Common myeloid progenitor, CD34-positive (primary cell): ENCODE measurements at regions not wholly inside any gene's neighbourhood (a gene's known extent, or its start where the extent isn't known, plus 50 kb on each side); places are given as distances from the start of the nearest gene placed in this dataset.

ENCODE experiments used
- CTCF ChIA-PET: fragments of 350-600 bp; sonication (Branson Sonifier 250); formaldehyde crosslinking; loops from one replicate; lab custom pipeline; 2021; ENCODE audit warnings: antibody characterized with exemption; lab: Charles Lee
- POLR2A ChIA-PET: fragments of 350-600 bp; sonication (Branson Sonifier 250); formaldehyde crosslinking; loops from one replicate; lab custom pipeline; 2021; ENCODE audit warnings: antibody characterized with exemption; lab: Charles Lee
- DNase-seq, 3 donors: peaks; one replicate each; pipeline versions ENCODE4 v3.0.0 to v3.0.0-alpha.2; 2013
- H3K27ac ChIP-seq, 2 experiments: 1 replicate in 1 of 2; 2 replicates in 1 of 2; pipeline ENCODE4 v1.7.0; 2013; ENCODE audit warnings: inconsistent platforms in 2 of 2, low read length in 2 of 2, mild to moderate bottlenecking in 2 of 2, low read depth in 1 of 2, moderate library complexity in 1 of 2; ENCODE audit not compliant: severe bottlenecking in 2 of 2, insufficient read depth in 1 of 2, poor library complexity in 1 of 2
- H3K27me3 ChIP-seq, 5 experiments: replicated peaks in 2 of 5; 1 replicate in 3 of 5; 2 replicates in 2 of 5; pipeline versions ENCODE4 v1.6.1 to v1.7.0; 2013; ENCODE audit warnings: low read length in 4 of 5, mild to moderate bottlenecking in 2 of 5, moderate library complexity in 2 of 5, inconsistent platforms in 1 of 5; ENCODE audit not compliant: insufficient read depth in 5 of 5, control insufficient read depth in 4 of 5
- H3K36me3 ChIP-seq, 4 experiments: 1 replicate in 2 of 4; 2 replicates in 2 of 4; pipeline versions ENCODE4 v1.6.1 to v1.7.0; 2013; ENCODE audit warnings: low read length in 3 of 4, control low read depth in 1 of 4, mild to moderate bottlenecking in 1 of 4; ENCODE audit not compliant: control insufficient read depth in 4 of 4, insufficient read depth in 4 of 4
- H3K4me1 ChIP-seq, 4 experiments: 1 replicate in 3 of 4; 2 replicates in 1 of 4; pipeline versions ENCODE4 v1.6.1 to v1.7.1; 2013; ENCODE audit warnings: low read length in 3 of 4, mild to moderate bottlenecking in 3 of 4, control low read depth in 1 of 4, inconsistent platforms in 1 of 4, moderate library complexity in 1 of 4; ENCODE audit not compliant: control insufficient read depth in 4 of 4, insufficient read depth in 4 of 4; ENCODE audit errors: control extremely low read depth in 1 of 4
- H3K4me3 ChIP-seq, 7 experiments: 1 replicate in 4 of 7; 2 replicates in 3 of 7; pipeline versions ENCODE4 v1.5.1 to v1.7.0; 2013; ENCODE audit warnings: mild to moderate bottlenecking in 7 of 7, low read length in 6 of 7, moderate library complexity in 6 of 7, inconsistent platforms in 2 of 7, low read depth in 2 of 7, control low read depth in 1 of 7; ENCODE audit not compliant: insufficient read depth in 4 of 7, control insufficient read depth in 1 of 7; ENCODE audit errors: extremely low read depth in 1 of 7
- H3K9me3 ChIP-seq, 5 experiments: 1 replicate in 4 of 5; 2 replicates in 1 of 5; pipeline versions ENCODE4 v1.6.1 to v1.7.1; 2013; ENCODE audit warnings: low read length in 4 of 5, mild to moderate bottlenecking in 2 of 5, inconsistent platforms in 1 of 5, low read depth in 1 of 5, moderate library complexity in 1 of 5; ENCODE audit not compliant: control insufficient read depth in 4 of 5, insufficient read depth in 2 of 5; ENCODE audit errors: control extremely low read depth in 1 of 5
- WGBS: methylation state at CpG from one replicate; pipeline ENCODE4 v1.1.5; 2013; ENCODE audit not compliant: insufficient coverage; 5-methylcytosine and 5-hydroxymethylcytosine counted together

DNA sequence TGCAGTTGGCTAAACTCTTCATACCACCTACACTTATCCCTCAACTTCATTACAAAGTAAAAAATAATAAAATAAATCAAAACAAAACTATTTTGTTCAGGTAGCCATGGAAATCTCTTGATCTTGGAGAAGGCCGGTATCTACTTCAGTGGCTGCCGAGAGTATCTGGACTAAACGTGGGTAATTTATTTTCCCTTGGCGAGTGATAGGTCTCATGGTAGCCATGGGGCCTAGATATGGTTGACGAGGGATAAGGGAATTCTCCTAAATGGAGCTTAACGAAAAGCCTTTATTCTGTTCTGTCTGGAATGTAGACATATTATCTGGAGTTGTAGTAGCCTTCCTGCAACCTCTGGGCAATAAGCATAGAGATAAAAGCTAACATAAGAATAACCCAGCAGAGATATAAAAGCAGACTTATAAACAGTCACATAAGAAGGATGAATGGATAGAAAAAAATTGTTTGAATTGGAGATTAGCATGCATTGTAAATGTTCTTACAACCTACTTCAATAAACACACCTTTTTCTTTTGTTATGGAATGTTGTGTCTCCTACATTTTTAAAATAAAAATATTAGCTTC, 281.3 kb upstream of the ARRDC4 start:
- CTCF ChIA-PET: no interaction called here

DNA sequence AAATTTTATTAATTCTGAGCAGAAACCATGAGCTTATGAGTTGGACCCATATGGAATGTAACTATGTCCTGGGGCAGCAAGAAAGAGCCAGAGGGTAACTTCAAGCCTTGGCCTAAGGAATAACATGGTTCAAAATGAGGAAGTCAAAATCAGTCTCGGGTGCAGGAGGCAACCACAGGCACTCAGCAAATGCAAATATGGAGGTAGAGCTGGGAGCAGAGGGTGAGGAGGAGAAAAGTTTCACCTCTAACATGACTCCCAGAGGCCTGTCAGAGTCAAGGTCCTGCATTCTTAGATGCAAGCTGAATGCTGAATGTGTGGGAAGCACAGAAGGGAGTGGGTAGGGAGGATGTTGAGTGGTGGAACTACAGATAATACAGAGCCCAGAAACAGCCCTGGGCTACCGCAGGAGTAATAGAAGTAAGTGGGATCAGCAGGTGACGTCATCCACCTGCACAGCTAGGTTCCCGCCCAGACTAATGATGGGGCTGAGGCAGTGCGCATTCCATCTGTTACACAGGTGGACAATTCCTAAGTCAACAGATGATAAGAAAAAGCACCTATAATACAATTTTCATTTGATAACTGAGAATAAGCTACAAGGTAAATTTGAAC, 279.8 kb upstream of the ARRDC4 start:
- POLR2A ChIA-PET: interaction anchor here (0.5 kb wide), 1 partner anchor 98 kb away, joined by 3 read pairs; no protein-coding TSS in a partner anchor
- H3K27me3 ChIP-seq: no peaks in the 10 kb centered on the region
- DNase-seq: peak in 2 of 3 donors; percentile 0 to 8
- no peak overlapping the region for H3K4me3 ChIP-seq
- CTCF ChIA-PET: no interaction called here
- 75% methylated on average over 5 of the region's 5 CpGs for WGBS
- H3K9me3 ChIP-seq: peaks cover 0 to 1% (median 0%) of the 10 kb centered on the region in 5 experiments
- no peaks in the 10 kb centered on the region for H3K36me3 ChIP-seq
- no peak overlapping the region for H3K27ac ChIP-seq
- H3K4me1 ChIP-seq: peaks cover 3 to 36% (median 11%) of the 10 kb centered on the region in 4 experiments

More for the DNA sequence above, 281.3 kb upstream of the ARRDC4 start:
- Histone ChIP-seq H3K36me3 (no peaks in the 10 kb centered on the region), H3K27me3 (no peaks in the 10 kb centered on the region), H3K4me1 (peaks cover 3 to 26% (median 6%) of the 10 kb centered on the region in 4 experiments), H3K4me3 (no peak overlapping the region), H3K9me3 (peaks cover 0 to 2% (median 0%) of the 10 kb centered on the region in 5 experiments), H3K27ac (no peak overlapping the region)
- POLR2A ChIA-PET: no interaction called here
- no peak for DNase-seq
- 95% methylated on average over 3 of the region's 6 CpGs for WGBS

DNA sequence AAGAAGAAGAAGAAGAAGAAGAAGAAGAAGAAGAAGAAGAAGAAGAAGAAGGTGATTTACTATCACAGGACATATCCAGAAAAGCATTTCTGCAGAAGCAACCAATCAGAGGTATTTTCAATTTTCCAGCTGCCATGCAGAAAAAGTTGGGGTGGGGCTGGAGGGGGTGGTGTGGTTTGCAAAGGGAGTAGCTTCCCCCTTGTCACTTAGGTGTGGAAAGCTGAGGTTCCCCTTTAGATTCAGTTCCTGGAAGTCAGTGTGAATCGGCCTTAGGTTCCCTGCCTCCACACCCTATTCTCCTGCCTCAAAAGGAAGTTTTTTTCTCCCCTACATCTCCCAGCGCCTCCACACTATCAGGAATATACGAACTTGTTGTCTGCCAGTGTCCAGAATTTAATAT, 276.7 kb upstream of the ARRDC4 start:
- Histone ChIP-seq H3K4me3 (no peak overlapping the region), H3K36me3 (no peaks in the 10 kb centered on the region), H3K27me3 (no peaks in the 10 kb centered on the region), H3K9me3 (no peaks in the 10 kb centered on the region), H3K27ac (no peak overlapping the region), H3K4me1 (peaks cover 3 to 31% (median 9%) of the 10 kb centered on the region in 4 experiments)
- POLR2A ChIA-PET: no interaction called here
- no CpG with 5 or more reads among the region's 3 CpGs for WGBS
- DNase-seq: peak; percentile 12 to 73 (median 45)
- CTCF ChIA-PET: no interaction called here

DNA sequence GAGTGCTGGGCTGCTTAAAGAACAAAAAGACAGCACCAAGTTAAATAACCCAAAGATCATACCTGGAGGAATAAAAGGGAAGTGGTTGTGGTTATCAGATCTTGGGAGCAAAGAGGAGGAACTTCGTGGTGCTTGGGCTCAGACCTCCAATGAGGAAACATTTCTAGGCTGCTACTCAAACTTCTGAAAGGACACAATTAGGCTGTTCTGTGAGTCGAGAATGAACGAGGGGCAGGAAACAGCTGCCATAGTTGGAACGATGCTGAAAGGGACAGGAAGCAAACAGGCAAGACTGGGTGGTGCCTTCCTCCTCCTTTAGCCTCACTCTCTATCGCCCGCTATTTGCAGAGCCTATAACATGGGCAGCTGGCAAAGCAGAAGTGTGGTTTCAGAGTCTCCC, 276.3 kb upstream of the ARRDC4 start:
- ChIA-PET CTCF (no interaction called here), POLR2A (no interaction called here)
- H3K4me1 ChIP-seq: peaks cover 2 to 31% (median 9%) of the 10 kb centered on the region in 4 experiments
- 0% methylated on average over 6 of the region's 6 CpGs for WGBS
- H3K27ac ChIP-seq: no peak overlapping the region
- H3K36me3 ChIP-seq: no peaks in the 10 kb centered on the region
- H3K4me3 ChIP-seq: peak overlapping the region in 1 of 7 experiments; percentile 7
- no peaks in the 10 kb centered on the region for H3K27me3 ChIP-seq
- peak; percentile 25 to 86 (median 71) for DNase-seq
- no peaks in the 10 kb centered on the region for H3K9me3 ChIP-seq

DNA sequence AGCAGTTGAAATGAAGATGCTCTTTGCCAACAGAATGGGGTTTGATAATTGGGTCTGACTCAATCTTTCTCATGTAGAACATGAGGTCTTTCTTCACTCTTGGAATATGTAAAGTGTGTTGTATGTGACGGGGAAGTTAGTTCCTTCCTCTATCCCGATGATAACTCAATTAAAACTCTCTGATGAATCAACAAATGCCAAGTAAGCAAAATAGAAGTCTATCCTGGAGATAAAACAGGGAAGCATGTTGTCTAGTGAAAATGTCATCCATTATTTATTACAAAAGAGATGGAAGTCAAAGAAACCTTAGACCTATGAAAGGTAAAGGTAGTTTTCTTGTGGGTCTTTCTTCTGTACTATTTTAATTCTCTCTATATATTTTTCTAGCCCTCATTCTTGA, 274.2 kb upstream of the ARRDC4 start:
- WGBS: no CpG with 5 or more reads among the region's 2 CpGs
- no peaks in the 10 kb centered on the region for H3K9me3 ChIP-seq
- peaks cover 0 to 26% (median 9%) of the 10 kb centered on the region in 4 experiments for H3K4me1 ChIP-seq
- no peaks in the 10 kb centered on the region for H3K36me3 ChIP-seq
- no peaks in the 10 kb centered on the region for H3K27me3 ChIP-seq
- ChIA-PET POLR2A (no interaction called here), CTCF (no interaction called here)
- H3K27ac ChIP-seq: no peak overlapping the region
- DNase-seq: no peak
- no peak overlapping the region for H3K4me3 ChIP-seq

DNA sequence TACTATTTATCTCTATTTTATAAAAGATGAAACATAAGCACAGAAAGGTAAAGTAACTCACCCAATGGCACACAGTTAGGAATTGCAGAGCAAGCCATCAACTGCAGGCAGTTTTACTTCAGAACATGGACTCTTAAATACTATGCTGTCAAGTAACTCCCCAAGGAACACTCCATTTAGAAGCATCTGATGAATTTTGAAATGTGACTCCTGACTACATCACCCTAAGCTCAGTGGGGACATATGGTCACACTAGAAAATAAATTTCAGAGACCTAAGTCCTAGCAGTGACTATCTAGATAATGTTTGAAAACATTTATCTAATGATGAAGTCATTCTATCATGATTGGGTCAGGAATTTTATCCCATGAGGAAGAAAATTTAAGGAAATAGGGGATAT, 272.8 kb upstream of the ARRDC4 start:
- Histone ChIP-seq H3K27ac (no peak overlapping the region), H3K27me3 (no peaks in the 10 kb centered on the region), H3K4me3 (no peak overlapping the region), H3K4me1 (peaks cover 5 to 39% (median 14%) of the 10 kb centered on the region in 4 experiments), H3K36me3 (no peaks in the 10 kb centered on the region), H3K9me3 (no peaks in the 10 kb centered on the region)
- CTCF ChIA-PET: no interaction called here
- POLR2A ChIA-PET: no interaction called here
- DNase-seq: no peak

DNA sequence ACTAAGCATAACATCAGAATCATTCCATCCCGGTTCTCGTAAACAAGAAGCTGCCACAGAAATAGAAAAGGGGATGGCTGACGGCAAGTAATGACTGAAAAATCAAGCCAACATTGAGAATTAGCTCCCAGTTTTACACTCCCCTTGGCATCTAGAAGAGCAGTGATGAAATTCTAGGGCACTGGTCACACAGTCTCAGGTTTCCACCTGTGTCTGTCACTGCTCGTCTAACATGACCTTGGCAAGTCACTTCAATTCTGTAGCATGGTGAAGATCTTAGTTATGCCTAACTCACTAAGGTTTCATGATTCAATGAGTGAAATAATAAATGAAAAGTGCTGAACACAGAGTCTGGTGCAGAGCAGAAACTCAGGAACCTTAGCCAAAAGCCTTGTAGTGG, 272.3 kb upstream of the ARRDC4 start:
- CTCF ChIA-PET: no interaction called here
- H3K36me3 ChIP-seq: no peaks in the 10 kb centered on the region
- H3K27ac ChIP-seq: no peak overlapping the region
- no peaks in the 10 kb centered on the region for H3K9me3 ChIP-seq
- H3K4me1 ChIP-seq: peaks cover 8 to 39% (median 17%) of the 10 kb centered on the region in 4 experiments
- 90% methylated on average over 2 of the region's 4 CpGs for WGBS
- H3K27me3 ChIP-seq: no peaks in the 10 kb centered on the region
- DNase-seq: no peak
- no peak overlapping the region for H3K4me3 ChIP-seq
- POLR2A ChIA-PET: no interaction called here
